GM19468 (cell line): ENCODE measurements at regions not wholly inside any gene's neighbourhood (a gene's known extent, or its start where the extent isn't known, plus 50 kb on each side); places are given as distances from the start of the nearest gene placed in this dataset.
"Not testable (repeated sequence)": the region's sequence is repeated elsewhere in the genome, so short reads cannot be mapped to it uniquely, and the experiment has no call there.

ENCODE experiments used
- ATAC-seq: cut with Tn5 transposase; IDR thresholded peaks from one replicate; pipeline ENCODE4 v1.9.1; 2021; ENCODE audit warnings: mild to moderate bottlenecking, moderate library complexity, moderate number of reproducible peaks; ENCODE audit not compliant: unreplicated experiment; ENCODE audit errors: extremely low read depth

- no peak for ATAC-seq
Measured at GRCh38 chr1:95731466-95731865, 497.5 kb downstream of the RWDD3 start.

- ATAC-seq, result no peak
Measured at GRCh38 chr1:95733031-95733430, 499.0 kb downstream of the RWDD3 start.

- no peak for ATAC-seq
Measured at GRCh38 chr1:95733671-95734070, 499.7 kb downstream of the RWDD3 start.

DNA sequence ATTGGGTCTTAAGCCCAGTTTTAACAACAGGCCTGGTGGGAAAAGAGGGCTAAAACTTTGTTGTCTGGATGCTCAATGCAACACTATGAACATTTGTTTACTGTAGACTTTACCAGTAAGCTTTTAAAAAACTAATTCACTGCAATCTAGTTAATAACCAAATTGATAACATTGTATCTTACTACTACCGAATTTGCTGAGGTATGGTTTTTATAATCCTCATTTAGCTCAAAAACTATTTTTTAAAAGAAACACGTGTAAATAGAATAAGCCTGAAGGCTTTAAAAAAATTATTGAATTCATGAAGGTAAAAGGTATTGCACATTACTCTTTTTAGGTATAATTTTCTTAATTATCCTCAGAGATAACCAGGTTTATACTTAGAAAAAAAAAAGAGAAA, 500.6 kb downstream of the RWDD3 start:
- ATAC-seq, result no peak

- ATAC-seq, result no peak
Measured at GRCh38 chr1:95742591-95743089, 508.6 kb downstream of the RWDD3 start.

- ATAC-seq, result no peak
Measured at GRCh38 chr1:95744731-95745130, 510.7 kb downstream of the RWDD3 start.

GRCh38 chr1:95752515-95753381, 518.7 kb downstream of the RWDD3 start:
- ATAC-seq, result no peak

DNA sequence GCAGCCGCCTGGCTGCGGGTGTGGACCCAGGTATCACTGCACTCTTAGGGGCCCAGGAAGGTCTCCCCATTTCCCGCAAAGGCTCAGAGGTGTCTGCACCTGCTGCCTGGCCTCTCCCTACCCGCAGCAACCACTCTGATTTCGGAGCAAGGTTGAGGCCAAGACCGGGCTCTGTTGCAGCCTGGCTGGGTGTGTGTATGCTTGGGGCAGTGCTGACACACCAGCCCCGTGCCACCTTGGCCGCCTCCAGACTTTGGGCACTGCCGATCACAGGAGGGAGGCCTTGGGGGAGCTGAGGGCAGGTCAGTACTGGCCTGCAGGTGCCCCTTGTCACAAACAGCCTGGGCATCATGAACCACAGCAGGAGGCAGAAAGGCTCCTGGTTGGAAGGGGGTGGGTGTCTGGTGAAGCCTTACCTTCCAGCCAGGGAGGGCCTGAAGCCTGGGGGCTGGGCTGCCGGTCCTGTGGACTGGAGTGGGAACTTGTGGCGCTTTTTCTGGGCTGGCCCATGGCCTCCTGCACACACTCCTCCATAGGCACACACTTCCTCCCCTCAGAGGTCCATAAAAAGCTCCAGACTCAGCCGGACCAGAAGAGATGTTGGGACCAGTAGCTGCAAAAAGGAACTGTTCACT, 519.5 kb downstream of the RWDD3 start:
- ATAC-seq, result no peak

DNA sequence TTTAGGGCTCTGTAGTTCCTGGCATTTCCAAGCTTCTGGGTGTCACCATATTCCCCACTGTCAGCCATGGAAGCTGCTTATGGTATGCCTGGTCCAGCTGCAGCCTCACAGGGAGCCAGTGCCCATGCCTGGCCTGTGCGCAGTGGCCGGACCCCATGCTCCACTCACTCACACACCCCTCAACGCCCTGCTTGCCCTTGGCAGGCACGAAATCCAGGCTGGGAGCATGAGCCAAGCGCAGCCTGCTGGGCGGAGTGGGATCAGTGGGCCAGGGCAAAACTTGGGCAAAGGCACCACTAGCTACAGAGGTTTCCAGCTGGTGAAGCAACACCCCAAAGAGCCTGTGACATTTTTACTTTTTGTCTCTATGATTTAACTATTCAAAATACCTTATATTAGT, 520.4 kb downstream of the RWDD3 start:
- no peak for ATAC-seq

GRCh38 chr1:95766036-95766435, 532.0 kb downstream of the RWDD3 start:
- no peak for ATAC-seq

GRCh38 chr1:95770581-95770980, 536.6 kb downstream of the RWDD3 start:
- no peak for ATAC-seq

DNA sequence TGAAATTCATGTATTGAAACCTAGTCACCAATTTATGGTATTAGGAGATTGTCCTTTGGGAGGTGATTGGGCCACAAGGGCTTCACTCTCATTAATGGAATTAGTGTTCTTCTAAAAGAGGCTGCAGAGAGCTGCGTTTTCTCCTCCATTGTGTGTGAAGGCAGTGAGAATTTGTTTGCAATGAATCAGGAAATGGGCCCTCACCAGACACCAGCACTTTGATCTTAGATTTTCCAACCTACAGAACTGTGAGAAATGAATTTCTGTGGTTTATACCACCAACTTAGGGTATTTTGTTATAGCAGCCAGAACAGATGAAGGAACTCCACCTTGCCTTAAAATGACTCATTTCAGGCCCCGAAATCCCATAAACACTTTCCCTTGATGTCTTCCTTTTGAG, 544.2 kb downstream of the RWDD3 start:
- no peak for ATAC-seq

DNA sequence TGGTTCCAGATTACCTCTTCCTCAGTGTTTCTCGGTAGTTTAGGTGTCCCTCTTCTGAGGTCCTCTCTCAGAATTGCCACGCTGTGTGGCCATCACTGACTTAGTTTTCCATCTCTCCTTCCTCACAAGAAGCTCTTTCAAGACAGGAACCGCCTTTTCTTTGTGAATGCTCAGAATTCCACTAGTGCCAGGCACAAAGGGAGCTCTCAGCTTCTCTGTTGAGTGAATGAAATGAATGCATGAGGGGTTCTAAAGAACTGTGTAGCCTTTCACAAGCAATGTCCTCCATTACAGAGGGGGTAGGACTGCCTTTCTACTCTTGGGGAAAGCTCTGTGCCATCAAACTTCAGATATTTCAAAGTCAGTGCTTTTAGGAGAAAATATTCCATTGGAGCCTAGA, 546.8 kb downstream of the RWDD3 start:
- no peak for ATAC-seq

GRCh38 chr1:95790136-95790535, 556.1 kb downstream of the RWDD3 start:
- ATAC-seq, result no peak

DNA sequence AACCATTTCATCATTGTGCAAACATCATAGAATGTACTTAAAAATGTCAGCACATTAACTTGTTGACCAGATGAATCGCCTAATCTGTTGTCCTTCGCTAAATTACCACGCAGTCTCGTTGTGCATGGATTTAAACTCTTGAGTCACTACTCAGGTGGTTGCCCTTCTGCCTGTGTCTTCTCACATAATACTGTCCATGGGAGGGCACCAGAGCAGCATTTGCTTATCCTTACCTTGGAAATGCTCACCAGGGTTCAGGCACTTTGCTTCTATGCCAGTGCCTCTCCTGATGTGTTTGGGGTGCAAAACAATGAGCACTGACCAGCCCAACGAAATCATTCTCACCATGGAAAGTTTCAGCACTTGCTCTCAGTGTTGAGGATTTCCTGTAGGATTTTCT, 559.9 kb downstream of the RWDD3 start:
- no peak for ATAC-seq

DNA sequence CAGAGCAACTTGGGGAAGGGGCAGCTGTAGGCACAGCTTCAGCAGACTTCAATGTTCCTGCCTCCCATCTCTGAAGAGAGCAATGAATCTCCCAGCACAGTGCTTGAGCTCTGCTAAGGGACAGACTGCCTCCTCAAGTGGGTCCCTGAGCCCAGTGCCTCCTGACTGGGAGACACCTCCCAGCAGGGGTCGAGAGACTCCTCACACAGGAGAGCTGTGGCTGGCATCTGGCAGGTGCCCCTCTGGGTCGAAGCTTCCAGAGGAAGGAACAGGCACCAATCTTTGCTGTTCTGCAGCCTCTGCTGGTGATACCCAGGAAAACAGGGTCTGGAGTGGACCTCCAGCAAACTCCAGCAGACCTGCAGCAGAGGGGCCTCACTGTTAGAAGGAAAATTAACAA, 563.8 kb downstream of the RWDD3 start:
- ATAC-seq, result not testable (repeated sequence)

DNA sequence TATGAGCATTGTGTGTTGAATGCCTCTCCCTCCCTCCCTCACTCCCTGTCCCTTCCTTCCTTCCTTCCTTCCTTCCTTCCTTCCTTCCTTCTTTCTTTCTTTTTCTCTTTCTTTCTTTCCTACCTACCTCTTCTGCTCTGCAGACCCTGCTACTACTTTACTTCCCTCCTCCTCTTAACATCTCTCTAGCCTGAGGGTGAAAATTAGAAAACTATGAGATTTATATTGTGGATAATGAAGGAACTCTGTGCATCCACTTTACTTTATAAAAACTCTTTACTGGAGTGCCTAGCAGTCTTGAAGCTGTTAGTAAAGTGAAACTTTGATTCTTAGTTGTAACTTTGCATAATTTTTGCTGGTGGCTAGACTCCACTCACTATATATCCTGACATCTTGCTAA, 572.2 kb downstream of the RWDD3 start:
- ATAC-seq, result no peak

DNA sequence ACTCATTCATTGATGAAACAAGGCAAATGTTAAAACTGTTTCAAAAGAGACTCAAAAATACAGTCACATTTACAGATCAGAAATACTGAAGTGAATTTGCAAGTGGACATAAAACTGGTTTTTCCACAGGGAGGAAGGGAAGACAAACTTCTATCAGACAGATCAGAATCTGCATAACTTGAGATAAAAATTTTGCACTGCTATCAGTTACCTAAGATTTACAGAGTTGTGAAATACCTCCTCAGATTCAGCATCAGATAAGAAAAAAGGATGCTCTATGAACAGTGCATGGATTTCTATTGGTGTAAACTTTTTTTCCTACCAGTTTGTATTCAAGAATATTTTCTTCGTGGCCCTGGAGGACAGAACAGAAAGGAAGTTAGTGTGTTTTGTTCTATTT, 575.4 kb downstream of the RWDD3 start:
- ATAC-seq, result no peak

GRCh38 chr1:95815511-95815910, 581.5 kb downstream of the RWDD3 start:
- ATAC-seq, result no peak

DNA sequence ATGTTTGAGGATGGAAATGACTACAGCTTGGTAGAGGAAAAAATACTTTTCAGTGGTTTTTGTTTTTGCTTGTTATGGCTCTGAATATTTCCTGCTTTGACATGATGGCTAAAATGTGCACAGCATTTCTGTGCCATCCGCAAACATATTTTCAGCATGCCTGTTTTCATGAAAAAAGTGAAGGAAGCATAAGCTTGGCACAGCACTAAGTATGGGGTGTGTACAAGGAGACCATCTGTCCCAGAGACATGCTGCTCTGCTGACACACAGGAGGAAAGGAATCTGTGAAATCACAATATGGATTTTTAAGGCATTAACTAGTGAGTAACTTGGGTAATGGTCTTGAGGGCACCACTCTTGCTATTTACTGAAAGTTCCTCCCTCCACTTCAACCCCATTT, 595.5 kb downstream of the RWDD3 start:
- no peak for ATAC-seq

- no peak for ATAC-seq
Measured at GRCh38 chr1:95832370-95832769, 598.4 kb downstream of the RWDD3 start.

DNA sequence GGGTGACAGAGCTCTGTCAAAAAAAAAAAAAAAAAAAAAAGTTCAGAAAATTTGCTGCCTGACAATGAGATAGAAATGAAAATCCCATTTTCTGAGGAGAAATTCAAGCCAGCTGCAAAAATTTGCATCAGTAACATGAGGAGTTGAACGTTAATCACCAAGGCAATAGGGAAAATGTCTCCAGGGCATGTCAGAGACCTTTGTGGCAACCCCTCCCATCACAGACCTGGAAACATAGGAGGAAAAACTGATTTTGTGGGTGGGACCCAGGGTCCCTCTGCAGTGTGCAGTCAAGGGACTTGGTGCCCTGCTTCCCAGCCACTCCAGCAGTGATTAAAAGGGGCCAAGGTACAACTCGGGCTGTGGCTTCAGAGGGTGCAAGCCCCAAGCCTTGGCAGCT, 615.4 kb downstream of the RWDD3 start:
- no peak for ATAC-seq
